ENCODE measurements at regions not wholly inside any gene's neighbourhood (a gene's known extent, or its start where the extent isn't known, plus 50 kb on each side); places are given as distances from the start of the nearest gene placed in this dataset.

DNA sequence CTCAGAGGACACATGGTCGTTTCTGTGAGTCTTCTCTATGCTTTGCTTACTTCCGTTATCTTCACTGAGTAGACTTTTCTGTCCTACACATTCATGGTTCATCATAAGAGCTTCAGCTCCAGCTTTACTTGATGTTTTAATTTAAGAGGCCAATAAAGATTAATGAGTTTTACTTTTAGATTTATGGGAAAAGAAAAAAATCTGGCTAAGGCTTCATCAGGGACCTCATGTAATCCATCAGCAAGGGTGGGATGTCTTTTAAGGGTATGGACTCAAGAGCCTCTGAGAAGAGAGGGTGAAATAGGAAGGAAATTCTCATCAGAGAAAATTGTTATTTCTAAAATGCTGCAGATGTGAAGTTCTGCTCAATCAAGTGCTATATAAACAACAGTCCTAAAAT is 963.0 kb upstream of the RAG2 start:
- TF ChIP-seq, protein P1, sequence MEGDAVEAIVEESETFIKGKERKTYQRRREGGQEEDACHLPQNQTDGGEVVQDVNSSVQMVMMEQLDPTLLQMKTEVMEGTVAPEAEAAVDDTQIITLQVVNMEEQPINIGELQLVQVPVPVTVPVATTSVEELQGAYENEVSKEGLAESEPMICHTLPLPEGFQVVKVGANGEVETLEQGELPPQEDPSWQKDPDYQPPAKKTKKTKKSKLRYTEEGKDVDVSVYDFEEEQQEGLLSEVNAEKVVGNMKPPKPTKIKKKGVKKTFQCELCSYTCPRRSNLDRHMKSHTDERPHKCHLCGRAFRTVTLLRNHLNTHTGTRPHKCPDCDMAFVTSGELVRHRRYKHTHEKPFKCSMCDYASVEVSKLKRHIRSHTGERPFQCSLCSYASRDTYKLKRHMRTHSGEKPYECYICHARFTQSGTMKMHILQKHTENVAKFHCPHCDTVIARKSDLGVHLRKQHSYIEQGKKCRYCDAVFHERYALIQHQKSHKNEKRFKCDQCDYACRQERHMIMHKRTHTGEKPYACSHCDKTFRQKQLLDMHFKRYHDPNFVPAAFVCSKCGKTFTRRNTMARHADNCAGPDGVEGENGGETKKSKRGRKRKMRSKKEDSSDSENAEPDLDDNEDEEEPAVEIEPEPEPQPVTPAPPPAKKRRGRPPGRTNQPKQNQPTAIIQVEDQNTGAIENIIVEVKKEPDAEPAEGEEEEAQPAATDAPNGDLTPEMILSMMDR (conservative IDR thresholded peaks at IDR 0.05; ENCODE audit: low read depth, low read length): no peak
- H3K4me3 ChIP-seq (ENCODE audit: low read depth, low read length): no peak overlapping the region
- no peak for DNase-seq (ENCODE audit: low read depth)

DNA sequence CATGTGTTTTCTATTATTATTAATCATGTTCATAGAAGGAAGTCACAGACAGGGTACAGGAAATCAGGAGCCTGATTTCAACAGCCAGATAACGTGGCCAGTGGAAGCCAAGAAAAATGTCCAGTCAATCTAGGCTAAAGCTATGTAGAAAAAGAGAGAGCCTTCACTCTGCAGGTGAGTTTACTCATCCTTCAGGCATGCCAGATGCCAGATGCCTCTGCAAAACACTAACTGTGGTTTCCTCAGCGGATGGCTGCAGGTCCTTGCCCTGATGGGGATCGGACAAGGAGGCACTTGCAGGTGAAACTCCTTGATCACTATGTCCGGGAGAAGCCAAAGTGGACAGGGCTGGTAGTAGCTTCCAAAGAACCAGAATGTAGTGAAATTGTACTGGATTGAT is 962.3 kb upstream of the RAG2 start:
- no peak for DNase-seq (ENCODE audit: low read depth)
- TF ChIP-seq, protein P1 (conservative IDR thresholded peaks at IDR 0.05; ENCODE audit: low read depth, low read length): no peak
- H3K4me3 ChIP-seq (ENCODE audit: low read depth, low read length): no peak overlapping the region

DNA sequence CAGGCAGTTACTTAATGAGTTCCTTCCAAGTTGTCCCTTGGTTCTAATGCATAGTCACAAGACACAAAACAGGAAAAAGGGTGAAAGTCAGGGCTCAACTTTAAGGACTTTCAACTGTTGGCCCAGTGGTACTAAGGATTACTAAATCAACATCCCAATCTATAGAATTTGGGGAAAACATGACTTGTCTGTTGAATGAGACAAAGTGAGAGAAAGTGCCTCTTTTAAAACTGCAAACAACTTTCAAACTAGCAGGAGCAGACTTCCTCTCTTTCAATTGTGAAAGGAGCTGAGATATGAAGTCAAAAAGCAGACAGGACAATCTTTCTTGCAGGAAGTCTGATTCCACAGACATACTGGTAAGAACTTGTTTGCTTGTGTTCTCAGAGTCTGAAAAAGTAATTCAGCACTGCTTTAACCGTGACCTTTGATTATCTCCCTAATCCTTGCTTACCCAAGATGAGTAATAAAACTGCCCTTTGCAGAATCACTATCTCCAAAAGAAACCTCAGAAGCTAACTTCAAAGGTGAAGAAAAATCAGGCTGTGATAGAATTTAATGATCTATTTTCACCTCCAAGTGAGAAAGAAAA is 960.7 kb upstream of the RAG2 start:
- H3K4me3 ChIP-seq (ENCODE audit: low read depth, low read length): no peak overlapping the region
- DNase-seq (ENCODE audit: low read depth): no peak
- TF ChIP-seq, protein P1 (conservative IDR thresholded peaks at IDR 0.05; ENCODE audit: low read depth, low read length): no peak

DNA sequence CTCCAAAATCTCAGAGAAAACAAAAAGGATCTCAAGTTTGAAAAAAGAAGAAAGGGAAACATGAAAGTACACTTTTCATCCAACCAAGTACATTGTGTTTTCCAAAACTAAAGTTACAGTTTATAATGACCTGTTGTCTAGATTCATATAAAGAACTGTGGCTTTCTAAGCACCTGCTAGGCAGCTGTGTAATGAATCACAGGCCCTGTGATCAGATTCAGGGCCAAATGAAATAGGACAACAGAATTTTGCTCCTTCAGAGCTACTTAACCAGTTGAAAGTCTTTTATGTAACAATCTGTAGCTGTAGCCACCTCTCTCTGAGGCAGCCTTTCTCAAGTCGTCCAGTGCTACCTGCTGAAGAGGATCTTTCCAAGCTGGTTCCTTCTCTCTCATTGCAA is 960.0 kb upstream of the RAG2 start:
- TF ChIP-seq, protein P1 (conservative IDR thresholded peaks at IDR 0.05; ENCODE audit: low read depth, low read length): no peak
- no peak overlapping the region for H3K4me3 ChIP-seq (ENCODE audit: low read depth, low read length)
- no peak for DNase-seq (ENCODE audit: low read depth)

DNA sequence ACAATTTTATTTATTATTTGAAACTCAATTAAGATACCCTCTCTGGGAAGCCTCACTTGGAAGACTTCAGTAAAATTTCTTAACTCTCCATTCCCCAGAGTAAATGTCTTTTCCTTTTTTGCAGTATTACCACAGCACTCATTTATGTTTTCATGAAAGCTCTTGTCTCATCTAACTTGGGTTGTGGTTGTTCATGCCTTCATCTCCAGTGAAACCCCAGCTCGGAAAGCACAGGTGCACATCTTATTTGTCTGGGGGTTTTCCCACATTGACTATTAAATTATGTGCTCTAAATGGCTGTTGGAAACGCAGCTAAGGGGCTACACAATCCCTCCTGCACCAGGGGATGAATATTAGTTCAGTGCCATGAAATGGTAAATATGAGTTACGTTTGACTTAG is 954.2 kb upstream of the RAG2 start:
- no peak for DNase-seq (ENCODE audit: low read depth)
- TF ChIP-seq, protein P1 (conservative IDR thresholded peaks at IDR 0.05; ENCODE audit: low read depth, low read length): no peak
- no peak overlapping the region for H3K4me3 ChIP-seq (ENCODE audit: low read depth, low read length)

DNA sequence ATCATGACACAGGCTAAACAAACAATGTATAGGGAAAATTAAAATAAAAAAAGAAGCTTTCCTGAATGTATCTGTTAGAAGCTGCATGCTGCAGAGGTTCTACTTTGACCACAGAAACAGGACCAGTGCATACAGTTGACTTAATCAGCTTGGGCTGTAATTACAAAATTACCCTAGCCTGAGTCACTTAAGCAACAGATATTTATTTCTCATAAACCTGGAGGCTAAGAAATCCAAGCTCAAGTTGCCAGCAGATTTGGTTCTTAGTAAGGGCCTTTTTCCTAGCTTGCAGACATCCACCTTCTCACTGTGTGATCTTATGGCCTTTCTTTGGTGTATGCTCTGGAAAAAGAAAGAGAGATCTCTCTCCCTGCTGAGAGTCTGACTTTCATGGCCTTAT is 946.5 kb upstream of the RAG2 start:
- no peak for DNase-seq (ENCODE audit: low read depth)
- TF ChIP-seq, protein P1 (conservative IDR thresholded peaks at IDR 0.05; ENCODE audit: low read depth, low read length): no peak
- no peak overlapping the region for H3K4me3 ChIP-seq (ENCODE audit: low read depth, low read length)

DNA sequence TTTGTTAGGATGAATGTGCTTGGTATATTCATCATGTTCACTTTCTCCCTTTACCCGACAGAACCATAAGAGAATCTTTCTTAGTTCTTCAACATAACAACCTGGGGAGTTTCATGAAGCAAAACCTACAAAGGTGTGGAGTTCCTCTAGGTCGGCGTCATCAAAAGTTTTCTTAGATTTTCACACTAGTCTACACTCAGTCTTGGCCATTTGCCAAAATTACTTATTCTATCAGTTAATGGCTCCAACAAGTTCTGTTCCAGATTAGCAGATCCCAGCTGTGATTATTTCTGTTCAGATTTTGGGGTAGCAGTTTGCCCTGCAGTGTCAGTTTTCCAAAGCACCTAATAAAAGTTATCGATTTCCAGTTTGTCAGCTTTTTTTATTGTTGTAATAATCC is 935.8 kb upstream of the RAG2 start:
- no peak overlapping the region for H3K4me3 ChIP-seq (ENCODE audit: low read depth, low read length)
- TF ChIP-seq, protein P1 (conservative IDR thresholded peaks at IDR 0.05; ENCODE audit: low read depth, low read length): no peak
- DNase-seq (ENCODE audit: low read depth): no peak
